ENCODE measurements at regions not wholly inside any gene's neighbourhood (a gene's known extent, or its start where the extent isn't known, plus 50 kb on each side); places are given as distances from the start of the nearest gene placed in this dataset.
"Not testable (repeated sequence)": the region's sequence is repeated elsewhere in the genome, so short reads cannot be mapped to it uniquely, and the experiment has no call there.

DNA sequence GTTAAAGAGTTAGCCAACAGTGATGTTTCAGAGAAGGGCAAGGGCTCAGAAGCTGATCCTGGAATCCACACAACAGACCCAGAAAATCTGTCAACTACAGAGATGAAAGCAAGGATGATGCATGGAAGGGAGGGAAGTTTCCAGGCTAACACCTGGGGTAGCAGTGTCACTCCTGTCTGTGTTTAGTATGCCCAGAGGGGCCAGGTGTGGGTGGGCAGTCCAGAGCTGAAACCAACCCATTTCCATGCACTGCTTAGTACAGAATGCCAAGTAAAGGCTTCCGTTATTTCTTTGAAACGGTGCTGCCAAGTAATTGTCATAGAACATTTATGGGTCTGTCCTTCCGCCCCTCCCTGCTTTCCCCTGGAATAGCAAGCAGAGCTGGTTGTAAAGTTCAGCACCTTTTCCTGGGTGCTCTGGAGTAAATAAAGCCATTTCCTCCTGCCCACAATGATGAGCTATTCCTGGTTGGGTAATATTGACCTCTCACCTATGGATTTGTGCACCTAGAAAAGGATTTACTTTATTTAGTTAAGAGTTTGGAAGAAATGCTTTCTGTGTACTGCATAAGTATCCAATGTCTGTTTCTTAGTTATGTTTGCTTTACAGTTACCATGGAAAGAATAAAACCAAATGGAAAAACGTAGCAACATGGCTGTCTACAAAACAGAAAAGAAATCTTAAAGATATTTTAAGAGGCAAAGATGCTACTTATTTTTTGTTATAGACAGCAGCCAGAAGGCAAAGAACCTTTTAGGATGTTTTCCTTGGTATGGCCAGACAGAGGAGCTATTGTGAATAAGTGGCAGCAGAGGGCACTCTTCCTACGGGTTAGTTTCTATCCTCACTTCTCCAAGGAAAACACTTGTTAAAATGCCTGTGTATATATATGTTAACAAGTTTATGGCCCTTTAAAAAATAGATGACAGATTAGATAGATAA is 71.7 kb downstream of the PRR15 start:
- H3K27me3 ChIP-seq; H3K4me3 ChIP-seq; H3K9me3 ChIP-seq (replicated peaks in 1 of 3); intact Hi-C loops (cut with DNase I); H3K36me3 ChIP-seq (replicated peaks in 1 of 2); H3K4me1 ChIP-seq (replicated peaks in 1 of 2): not testable (repeated sequence)
- peak in 1 of 7 donors; percentile 12 for DNase-seq
- TF ChIP-seq, protein P1, sequence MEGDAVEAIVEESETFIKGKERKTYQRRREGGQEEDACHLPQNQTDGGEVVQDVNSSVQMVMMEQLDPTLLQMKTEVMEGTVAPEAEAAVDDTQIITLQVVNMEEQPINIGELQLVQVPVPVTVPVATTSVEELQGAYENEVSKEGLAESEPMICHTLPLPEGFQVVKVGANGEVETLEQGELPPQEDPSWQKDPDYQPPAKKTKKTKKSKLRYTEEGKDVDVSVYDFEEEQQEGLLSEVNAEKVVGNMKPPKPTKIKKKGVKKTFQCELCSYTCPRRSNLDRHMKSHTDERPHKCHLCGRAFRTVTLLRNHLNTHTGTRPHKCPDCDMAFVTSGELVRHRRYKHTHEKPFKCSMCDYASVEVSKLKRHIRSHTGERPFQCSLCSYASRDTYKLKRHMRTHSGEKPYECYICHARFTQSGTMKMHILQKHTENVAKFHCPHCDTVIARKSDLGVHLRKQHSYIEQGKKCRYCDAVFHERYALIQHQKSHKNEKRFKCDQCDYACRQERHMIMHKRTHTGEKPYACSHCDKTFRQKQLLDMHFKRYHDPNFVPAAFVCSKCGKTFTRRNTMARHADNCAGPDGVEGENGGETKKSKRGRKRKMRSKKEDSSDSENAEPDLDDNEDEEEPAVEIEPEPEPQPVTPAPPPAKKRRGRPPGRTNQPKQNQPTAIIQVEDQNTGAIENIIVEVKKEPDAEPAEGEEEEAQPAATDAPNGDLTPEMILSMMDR (IDR thresholded peaks at IDR 0.05): peak in 5 of 6 experiments; percentile 23 to 60 (median 35)
- H3K27ac ChIP-seq: peak overlapping the region in 1 of 5 donors; percentile 6
- 8 to 17% (median 13%) methylated on average over 4 to 5 of the region's 5 CpGs for WGBS, 4 donors

DNA sequence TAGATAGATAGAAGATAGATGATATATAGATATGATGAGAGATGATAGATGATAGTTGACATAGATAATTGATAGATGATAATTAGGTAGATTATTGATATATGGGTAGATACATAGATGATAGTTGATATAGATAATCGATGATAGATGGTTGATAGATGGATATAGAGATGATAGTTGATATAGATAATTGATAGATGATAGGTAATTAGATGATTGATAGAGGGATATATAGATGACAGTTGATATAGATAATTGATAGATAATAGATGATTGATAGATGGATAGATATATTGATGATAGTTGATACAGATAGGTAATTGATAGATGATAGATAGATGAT is 72.3 kb downstream of the PRR15 start:
- no peaks in the 10 kb centered on the region for H3K9me3 ChIP-seq (replicated peaks in 1 of 3)
- intact Hi-C loops (cut with DNase I): no loop called here
- no peak overlapping the region for H3K4me3 ChIP-seq
- no peak for TF ChIP-seq POLR2A (IDR thresholded peaks at IDR 0.05)
- TF ChIP-seq, protein P1 (IDR thresholded peaks at IDR 0.05): no peak
- H3K4me1 ChIP-seq (replicated peaks in 1 of 2): no peaks in the 10 kb centered on the region
- no peaks in the 10 kb centered on the region for H3K27me3 ChIP-seq
- no peak for DNase-seq
- H3K36me3 ChIP-seq (replicated peaks in 1 of 2): no peaks in the 10 kb centered on the region
- 63 to 81% (median 73%) methylated on average over 1 of the region's 1 CpG for WGBS, 4 donors
- no peak overlapping the region for H3K27ac ChIP-seq

GRCh38 chr7:29637374-29637773 is 73.7 kb downstream of the PRR15 start:
- WGBS, 4 donors: 97 to 99% (median 98%) methylated on average over 8 of the region's 8 CpGs

DNA sequence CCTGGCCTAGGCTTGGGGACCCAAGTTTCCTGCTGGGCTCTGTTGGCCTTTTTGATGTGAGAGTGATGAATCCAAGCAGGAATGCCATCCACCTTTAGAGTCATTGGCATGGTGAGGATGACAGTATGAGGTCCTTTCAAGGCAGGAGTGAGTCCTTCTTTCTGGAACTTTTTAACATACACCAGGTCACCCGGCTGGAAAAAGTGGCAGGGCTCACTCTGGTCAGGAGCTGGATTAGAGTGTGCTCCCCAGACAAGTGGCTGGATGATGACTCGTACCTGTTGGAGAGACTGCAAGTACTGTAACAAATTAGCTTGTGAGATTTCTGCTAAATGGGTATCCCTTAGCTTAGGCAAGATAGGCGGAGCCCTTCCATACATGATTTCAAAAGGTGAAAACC is 75.2 kb downstream of the PRR15 start:
- DNase-seq; H3K4me3 ChIP-seq; H3K9me3 ChIP-seq (replicated peaks in 1 of 3); H3K27me3 ChIP-seq; H3K27ac ChIP-seq; H3K36me3 ChIP-seq (replicated peaks in 1 of 2); intact Hi-C loops (cut with DNase I); H3K4me1 ChIP-seq (replicated peaks in 1 of 2): not testable (repeated sequence)
- 89 to 96% (median 95%) methylated on average over 3 of the region's 3 CpGs for WGBS, 4 donors

More at GRCh38 chr7:29637374-29637773, 73.7 kb downstream of the PRR15 start:
- Histone ChIP-seq H3K9me3 (replicated peaks in 1 of 3) (no peaks in the 10 kb centered on the region), H3K4me3 (no peak overlapping the region), H3K27me3 (no peaks in the 10 kb centered on the region), H3K36me3 (replicated peaks in 1 of 2) (no peaks in the 10 kb centered on the region), H3K27ac (no peak overlapping the region), H3K4me1 (replicated peaks in 1 of 2) (no peaks in the 10 kb centered on the region)
- TF ChIP-seq, protein P1 (IDR thresholded peaks at IDR 0.05): no peak
- TF ChIP-seq POLR2A (IDR thresholded peaks at IDR 0.05): no peak
- intact Hi-C loops (cut with DNase I): no loop called here
- DNase-seq: no peak

DNA sequence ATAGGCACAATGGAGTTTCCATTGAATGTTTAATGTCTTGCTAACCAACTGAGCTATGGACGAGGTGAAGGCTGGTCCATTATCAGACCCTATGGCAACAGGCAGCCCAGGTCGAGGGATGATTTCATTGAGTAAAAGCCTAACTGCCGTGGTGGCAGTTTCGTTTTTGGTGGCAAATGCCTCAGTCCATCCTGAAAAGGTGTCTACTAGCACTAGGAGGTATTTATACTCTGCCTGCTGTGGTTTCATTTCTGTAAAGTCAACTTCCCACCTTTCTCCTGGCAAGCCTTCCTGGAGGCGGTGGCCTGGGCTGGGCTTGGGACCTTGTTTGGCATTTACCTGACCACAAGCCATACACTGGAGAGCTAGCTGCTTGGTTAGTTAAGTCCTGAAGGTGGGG is 75.8 kb downstream of the PRR15 start:
- Histone ChIP-seq H3K27ac (no peak overlapping the region), H3K9me3 (replicated peaks in 1 of 3) (no peaks in the 10 kb centered on the region), H3K4me1 (replicated peaks in 1 of 2) (no peaks in the 10 kb centered on the region), H3K36me3 (replicated peaks in 1 of 2) (no peaks in the 10 kb centered on the region), H3K4me3 (no peak overlapping the region), H3K27me3 (no peaks in the 10 kb centered on the region)
- no peak for DNase-seq
- no peak for TF ChIP-seq POLR2A (IDR thresholded peaks at IDR 0.05)
- TF ChIP-seq, protein P1 (IDR thresholded peaks at IDR 0.05): no peak
- 92 to 98% (median 96%) methylated on average over 4 to 5 of the region's 5 CpGs for WGBS, 4 donors
- intact Hi-C loops (cut with DNase I): no loop called here
